SJSA1 (cell line): ENCODE measurements at regions not wholly inside any gene's neighbourhood (a gene's known extent, or its start where the extent isn't known, plus 50 kb on each side); places are given as distances from the start of the nearest gene placed in this dataset.

Experiments used
- DNase-seq, 2 experiments: peaks; one replicate each; pipeline ENCODE4 v3.0.0-alpha.2; 2015 to 2020; ENCODE audit warnings: low spot score in 2 of 2, low read depth in 1 of 2
- H3K27ac ChIP-seq: fragments of 250-450 bp; sonication (Bioruptor Pico); 2 replicates; pipeline ENCODE4 v1.5.1; 2020; ENCODE audit warnings: mild to moderate bottlenecking, moderate library complexity
- H3K27me3 ChIP-seq: fragments of 250-450 bp; sonication (Bioruptor Pico); replicated peaks from 2 replicates; pipeline ENCODE4 v1.5.1; 2020; ENCODE audit warnings: mild to moderate bottlenecking, moderate library complexity
- H3K36me3 ChIP-seq: fragments of 250-450 bp; sonication (Bioruptor Pico); 2 replicates; pipeline ENCODE4 v1.5.1; 2020; ENCODE audit warnings: mild to moderate bottlenecking
- H3K4me1 ChIP-seq: fragments of 250-450 bp; sonication (Bioruptor Pico); replicated peaks from 2 replicates; pipeline ENCODE4 v1.6.1; 2021; ENCODE audit warnings: mild to moderate bottlenecking
- H3K4me3 ChIP-seq: fragments of 250-450 bp; sonication (Bioruptor Pico); 2 replicates; pipeline ENCODE4 v1.5.1; 2020; ENCODE audit warnings: mild to moderate bottlenecking
- H3K9me3 ChIP-seq: fragments of 250-450 bp; sonication (Bioruptor Pico); replicated peaks from 2 replicates; pipeline ENCODE4 v1.5.1; 2020; ENCODE audit warnings: mild to moderate bottlenecking

DNA sequence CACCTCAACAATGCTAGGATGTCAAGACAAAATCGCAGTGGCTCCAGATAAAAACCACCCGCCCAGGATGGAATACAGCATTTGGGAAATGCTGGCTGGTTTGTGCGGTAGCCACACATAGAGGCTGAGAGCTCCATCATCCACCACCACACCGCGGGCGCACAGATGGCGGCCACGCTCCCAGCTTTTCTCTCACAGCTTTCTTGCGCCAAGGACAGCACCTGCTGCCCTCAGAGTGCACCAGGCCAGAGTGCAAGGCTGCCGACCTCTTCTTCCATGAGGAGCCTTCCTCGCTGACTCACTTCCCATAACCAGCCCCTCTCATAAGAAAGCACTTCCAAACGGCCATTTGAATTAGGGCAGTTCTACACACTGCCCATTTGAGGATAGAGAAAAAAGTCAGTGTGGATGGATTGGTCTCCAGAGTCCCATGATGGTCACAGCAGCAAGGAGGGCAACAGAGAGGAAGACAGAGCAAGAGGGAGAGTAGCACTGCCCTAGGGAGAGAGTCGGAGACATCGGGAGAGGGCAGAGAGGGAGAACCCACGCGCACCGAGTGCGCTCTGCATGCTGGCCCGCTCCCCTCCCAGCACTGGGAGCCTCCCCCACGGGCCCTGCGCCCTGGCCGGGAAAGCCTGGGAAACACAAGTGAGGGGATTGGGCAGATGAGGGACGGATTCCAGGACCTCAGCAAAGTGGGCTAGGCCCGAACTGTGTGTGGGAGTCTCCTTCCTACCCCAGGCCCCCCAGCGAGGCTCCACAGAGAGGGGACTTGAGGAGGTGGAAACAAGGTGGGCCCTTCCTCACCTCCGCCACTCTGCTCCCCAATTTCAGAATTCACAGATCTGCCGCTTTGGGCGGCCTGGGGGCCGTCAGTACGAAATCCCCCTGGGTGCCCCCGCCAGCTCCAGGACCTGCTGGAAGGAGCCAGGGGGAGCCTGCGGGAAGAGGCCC is 156.9 kb downstream of the USP12 start:
- no peak for DNase-seq
- no peaks in the 10 kb centered on the region for H3K9me3 ChIP-seq

DNA sequence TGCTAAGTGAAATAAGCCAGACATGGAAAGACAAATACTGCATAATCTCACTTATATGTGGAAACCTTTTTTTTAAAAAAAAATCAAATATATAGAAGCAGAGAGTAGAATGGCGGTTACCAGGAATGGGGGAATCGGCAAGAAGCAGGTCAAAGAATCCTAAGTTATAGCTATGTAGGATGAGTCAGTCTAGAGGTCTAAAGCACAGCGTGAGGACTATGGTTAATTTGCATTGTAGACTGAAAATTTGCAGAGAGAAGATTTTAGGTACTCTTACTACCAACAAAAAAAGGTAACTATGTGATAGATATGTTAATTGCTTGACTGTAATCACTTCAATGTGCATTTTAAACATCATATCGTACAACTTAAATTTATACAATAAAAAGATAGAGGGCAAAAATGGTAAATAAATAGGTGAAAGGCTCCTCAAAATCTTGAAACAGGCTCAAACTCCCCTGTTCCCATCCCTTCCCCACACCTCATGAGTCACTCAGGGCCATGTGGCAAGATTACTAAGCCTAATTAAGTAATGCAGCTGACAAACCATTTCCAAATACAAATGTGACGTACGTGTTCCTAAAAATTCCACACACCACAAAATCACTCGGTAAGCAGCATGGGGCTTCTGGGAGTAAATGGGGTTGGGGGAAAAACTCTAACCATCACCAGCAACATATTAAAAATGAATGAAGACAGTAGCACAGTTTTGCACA is 159.0 kb downstream of the USP12 start:
- Histone ChIP-seq H3K27me3 (no peaks in the 10 kb centered on the region; the same call in 1 of the 2 replicates), H3K9me3 (no peaks in the 10 kb centered on the region), H3K4me3 (no peak overlapping the region), H3K27ac (no peak overlapping the region), H3K4me1 (no peaks in the 10 kb centered on the region), H3K36me3 (no peaks in the 10 kb centered on the region)
- DNase-seq, result no peak

More for the DNA sequence above, 156.9 kb downstream of the USP12 start:
- H3K36me3 ChIP-seq, result no peaks in the 10 kb centered on the region
- H3K27me3 ChIP-seq, result no peaks in the 10 kb centered on the region
- H3K4me3 ChIP-seq, result no peak overlapping the region
- no peak overlapping the region for H3K27ac ChIP-seq
- no peaks in the 10 kb centered on the region for H3K4me1 ChIP-seq

DNA sequence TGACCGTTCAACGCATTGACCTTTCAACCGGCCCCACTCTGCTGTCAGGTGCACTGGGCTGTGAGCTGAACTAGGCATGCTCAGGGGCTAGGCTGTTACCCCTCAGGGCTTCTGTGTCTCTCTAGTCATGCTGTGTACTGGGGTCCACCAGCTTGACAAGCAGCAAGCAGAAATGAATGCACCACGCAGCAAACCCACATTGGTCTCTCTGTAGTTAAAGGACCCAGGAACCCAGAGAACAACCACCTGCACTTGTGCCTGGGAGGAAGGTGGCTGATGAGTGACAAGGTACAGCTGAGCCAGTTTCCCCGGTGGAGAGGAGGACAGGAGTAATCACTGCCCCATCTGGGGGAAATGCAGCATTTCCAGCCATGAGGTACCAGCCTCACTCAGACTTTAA is 159.9 kb downstream of the USP12 start:
- Histone ChIP-seq H3K4me3 (no peak overlapping the region), H3K36me3 (no peaks in the 10 kb centered on the region), H3K27me3 (no peaks in the 10 kb centered on the region; the same call in 1 of the 2 replicates), H3K9me3 (no peaks in the 10 kb centered on the region), H3K27ac (no peak overlapping the region), H3K4me1 (no peaks in the 10 kb centered on the region)
- DNase-seq, result no peak

DNA sequence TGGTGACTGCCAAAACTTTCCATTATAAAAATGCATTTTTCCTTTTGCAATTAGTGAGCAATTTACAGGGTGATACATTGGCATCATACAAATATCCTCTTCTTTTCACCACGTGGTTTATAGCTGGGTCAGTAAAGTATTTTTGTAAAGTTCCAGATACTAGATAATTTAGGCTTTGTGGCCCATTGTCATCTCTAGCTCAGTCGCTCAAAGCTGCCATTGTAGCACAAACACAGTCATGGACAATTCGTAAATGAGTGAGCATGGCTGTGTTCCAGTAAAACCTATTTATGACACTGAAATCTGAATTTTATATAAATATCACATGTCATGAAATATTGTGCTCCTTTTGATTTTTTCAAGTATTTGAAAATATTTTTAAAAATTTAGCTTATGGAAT is 162.9 kb downstream of the USP12 start:
- Histone ChIP-seq H3K9me3 (no peaks in the 10 kb centered on the region), H3K4me3 (no peak overlapping the region), H3K27me3 (no peaks in the 10 kb centered on the region; the same call in 1 of the 2 replicates), H3K4me1 (no peaks in the 10 kb centered on the region), H3K27ac (no peak overlapping the region), H3K36me3 (no peaks in the 10 kb centered on the region)
- no peak for DNase-seq

DNA sequence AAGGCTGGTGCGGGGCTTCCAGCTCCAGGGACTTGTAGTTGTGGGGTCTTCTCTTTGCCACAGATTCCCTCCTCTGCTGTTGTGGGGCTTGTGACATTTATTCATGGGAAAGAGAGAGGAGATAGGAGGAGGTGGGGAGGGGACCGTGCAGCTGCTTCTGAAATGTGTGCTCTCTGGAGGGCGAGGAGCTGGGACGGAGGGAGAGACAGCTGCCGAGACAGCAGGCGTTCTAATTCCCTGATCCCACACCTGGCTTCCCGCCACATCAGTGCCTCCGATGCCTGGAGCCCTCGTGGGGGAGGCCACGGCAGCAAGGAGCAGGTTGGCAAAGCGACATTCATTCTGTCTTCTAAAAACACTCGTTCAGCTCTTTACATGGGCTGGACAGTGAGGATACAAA is 164.4 kb downstream of the USP12 start:
- Histone ChIP-seq H3K27me3 (no peaks in the 10 kb centered on the region; the same call in 1 of the 2 replicates), H3K27ac (no peak overlapping the region), H3K4me3 (no peak overlapping the region), H3K4me1 (no peaks in the 10 kb centered on the region), H3K36me3 (no peaks in the 10 kb centered on the region), H3K9me3 (no peaks in the 10 kb centered on the region)
- DNase-seq, result no peak

DNA sequence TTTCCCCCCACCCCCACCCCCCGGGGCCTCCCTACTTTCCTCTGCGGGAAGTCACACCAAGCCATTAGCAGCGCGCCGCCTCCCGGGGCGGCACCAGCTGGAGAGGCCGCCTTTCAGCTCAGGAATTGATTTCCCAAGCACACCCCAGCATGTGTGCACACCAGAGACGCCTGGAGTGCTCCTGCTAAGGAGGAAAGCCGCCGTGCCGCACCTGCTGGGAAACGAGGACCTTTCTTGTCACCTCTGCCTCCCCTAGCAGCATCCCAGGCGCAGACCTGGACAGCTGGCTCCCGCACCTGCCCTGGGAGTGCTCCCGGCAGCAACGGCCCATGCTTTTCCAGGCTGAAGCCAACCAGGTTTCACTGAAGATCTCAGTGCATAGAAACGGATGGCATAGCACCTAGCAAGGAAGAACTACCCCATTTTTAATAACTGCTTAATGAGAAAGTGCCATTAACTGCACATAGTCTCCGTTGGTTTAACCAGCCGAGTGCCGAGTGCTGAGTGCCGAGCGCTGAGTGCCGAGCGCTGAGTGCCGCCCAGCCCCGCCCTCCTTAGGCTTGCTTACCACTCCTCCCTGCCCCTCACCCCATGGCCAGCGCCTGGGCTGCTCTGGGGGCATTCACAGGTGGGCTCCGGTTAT is 165.0 kb downstream of the USP12 start:
- no peak overlapping the region for H3K27ac ChIP-seq
- no peaks in the 10 kb centered on the region for H3K36me3 ChIP-seq
- H3K4me3 ChIP-seq, result no peak overlapping the region
- DNase-seq, result no peak
- H3K27me3 ChIP-seq, result no peaks in the 10 kb centered on the region; the same call in 1 of the 2 replicates
- H3K4me1 ChIP-seq, result no peaks in the 10 kb centered on the region
- H3K9me3 ChIP-seq, result no peaks in the 10 kb centered on the region

DNA sequence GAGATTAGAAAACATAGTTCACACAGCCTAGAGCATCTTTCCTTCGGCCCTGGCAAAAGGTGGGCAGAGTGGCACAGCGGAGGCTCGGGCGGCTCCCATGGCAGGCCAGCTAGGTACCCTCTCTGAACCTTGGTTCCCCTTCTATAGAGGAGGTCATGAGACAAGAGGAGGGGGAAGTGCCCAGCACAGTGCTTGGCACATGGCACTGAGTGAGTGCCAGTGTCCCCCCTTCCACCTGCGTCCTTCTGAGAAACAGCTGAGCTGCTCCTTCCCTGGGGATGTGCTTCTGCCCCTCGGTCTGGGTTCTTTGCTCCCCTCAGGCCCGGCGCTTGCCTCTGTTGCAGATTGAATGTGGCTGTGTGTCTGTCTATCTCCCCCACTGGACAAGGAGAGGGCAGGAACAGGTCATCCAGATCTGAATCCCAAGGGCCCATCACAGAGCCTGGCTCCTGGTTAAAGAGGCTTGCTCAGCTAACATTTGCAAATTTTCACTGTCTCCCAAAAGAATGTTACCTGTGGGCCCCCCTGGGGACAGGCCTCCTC is 165.6 kb downstream of the USP12 start:
- no peaks in the 10 kb centered on the region for H3K4me1 ChIP-seq
- no peaks in the 10 kb centered on the region; the same call in 1 of the 2 replicates for H3K27me3 ChIP-seq
- no peaks in the 10 kb centered on the region for H3K9me3 ChIP-seq
- H3K4me3 ChIP-seq, result no peak overlapping the region
- no peak overlapping the region for H3K27ac ChIP-seq
- DNase-seq, result no peak
- no peaks in the 10 kb centered on the region for H3K36me3 ChIP-seq

DNA sequence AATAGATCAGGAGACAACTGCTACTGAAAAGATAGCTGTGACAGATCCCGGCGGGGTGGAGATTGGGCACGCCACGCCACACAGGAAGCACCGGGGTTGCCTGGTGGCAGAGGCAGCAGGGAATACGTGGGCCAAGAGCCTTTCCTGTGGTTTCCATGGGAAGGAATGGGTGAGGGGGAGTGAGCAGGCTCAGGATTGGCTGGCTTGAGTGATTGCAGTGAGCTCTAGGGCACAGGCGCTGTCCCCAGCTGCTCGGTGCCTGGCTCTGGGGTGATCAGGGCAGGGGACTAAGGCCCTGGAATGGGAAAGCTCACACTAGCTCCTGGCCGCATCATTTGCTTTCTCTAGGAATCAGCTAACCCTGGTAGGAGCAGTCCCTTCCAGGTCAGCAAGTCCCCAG is 166.1 kb downstream of the USP12 start:
- H3K4me3 ChIP-seq, result no peak overlapping the region
- H3K36me3 ChIP-seq, result no peaks in the 10 kb centered on the region
- no peak for DNase-seq
- H3K9me3 ChIP-seq, result no peaks in the 10 kb centered on the region
- H3K27ac ChIP-seq, result no peak overlapping the region
- no peaks in the 10 kb centered on the region; the same call in 1 of the 2 replicates for H3K27me3 ChIP-seq
- no peaks in the 10 kb centered on the region for H3K4me1 ChIP-seq

DNA sequence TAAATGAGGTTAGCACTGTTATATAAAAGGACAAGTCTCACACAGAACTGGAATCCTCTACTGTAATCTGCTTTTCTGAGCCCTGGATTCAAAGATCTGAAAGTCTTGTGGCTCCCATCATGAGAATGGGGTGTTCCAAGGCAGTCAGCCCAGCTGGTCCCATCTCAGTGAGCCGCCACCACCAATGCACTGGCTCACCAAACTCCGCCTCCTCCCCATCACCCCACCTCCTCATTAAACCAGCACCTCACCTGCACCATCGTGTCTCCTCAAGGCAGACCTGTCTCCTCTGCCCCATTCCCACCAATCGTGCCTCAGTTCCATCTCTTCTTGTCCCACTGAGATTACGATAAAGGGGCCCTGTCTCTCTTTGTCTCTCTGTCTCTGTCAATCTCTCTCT is 166.7 kb downstream of the USP12 start:
- no peak for DNase-seq

DNA sequence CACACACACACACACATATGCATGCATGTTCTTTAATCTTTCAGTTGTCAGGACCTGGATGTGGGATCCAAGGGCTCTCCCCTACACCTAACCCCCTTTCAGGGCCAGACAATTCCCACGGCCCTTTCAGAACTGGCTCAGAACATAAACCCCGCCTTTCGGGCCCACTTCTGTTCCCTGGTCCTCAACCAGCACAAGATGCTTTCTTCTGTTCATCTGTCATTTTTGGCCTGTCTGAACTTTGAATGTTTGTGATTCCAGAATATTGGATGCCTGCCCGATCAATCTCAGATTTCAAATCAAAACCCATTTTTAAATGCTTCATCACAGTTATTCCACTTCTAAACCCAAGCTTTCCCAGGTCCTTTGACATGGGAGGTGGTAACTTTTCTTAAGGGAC is 167.3 kb downstream of the USP12 start:
- DNase-seq, result no peak
- no peaks in the 10 kb centered on the region for H3K9me3 ChIP-seq
- H3K4me1 ChIP-seq, result no peaks in the 10 kb centered on the region
- no peak overlapping the region for H3K4me3 ChIP-seq
- no peaks in the 10 kb centered on the region; the same call in 1 of the 2 replicates for H3K27me3 ChIP-seq
- no peaks in the 10 kb centered on the region for H3K36me3 ChIP-seq
- no peak overlapping the region for H3K27ac ChIP-seq

More for the DNA sequence above, 166.7 kb downstream of the USP12 start:
- H3K36me3 ChIP-seq, result no peaks in the 10 kb centered on the region
- no peaks in the 10 kb centered on the region for H3K9me3 ChIP-seq
- H3K27ac ChIP-seq, result no peak overlapping the region
- H3K4me3 ChIP-seq, result no peak overlapping the region
- H3K4me1 ChIP-seq, result no peaks in the 10 kb centered on the region
- no peaks in the 10 kb centered on the region; the same call in 1 of the 2 replicates for H3K27me3 ChIP-seq

DNA sequence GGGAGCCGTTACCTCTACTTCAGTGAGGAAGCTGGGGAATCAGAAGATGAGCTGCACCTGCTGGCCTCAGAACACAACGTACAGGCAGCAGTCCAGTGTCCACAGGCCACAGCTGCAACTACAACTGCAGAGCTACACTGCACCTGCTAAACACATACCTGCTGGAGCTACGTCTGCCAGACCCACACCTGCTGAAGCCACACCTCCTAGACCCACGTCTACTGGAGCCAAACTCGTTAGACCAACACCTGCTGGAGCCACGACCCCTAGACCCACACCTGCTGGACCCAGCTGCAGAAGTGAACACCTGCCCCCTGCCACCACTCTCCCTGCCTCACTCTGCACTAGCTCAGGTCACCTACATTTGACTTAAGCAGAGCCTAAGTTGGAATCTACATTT is 169.9 kb downstream of the USP12 start:
- Histone ChIP-seq H3K4me3 (no peak overlapping the region), H3K4me1 (no peaks in the 10 kb centered on the region), H3K27me3 (no peaks in the 10 kb centered on the region), H3K36me3 (no peaks in the 10 kb centered on the region), H3K9me3 (no peaks in the 10 kb centered on the region), H3K27ac (no peak overlapping the region)
- DNase-seq, result no peak

DNA sequence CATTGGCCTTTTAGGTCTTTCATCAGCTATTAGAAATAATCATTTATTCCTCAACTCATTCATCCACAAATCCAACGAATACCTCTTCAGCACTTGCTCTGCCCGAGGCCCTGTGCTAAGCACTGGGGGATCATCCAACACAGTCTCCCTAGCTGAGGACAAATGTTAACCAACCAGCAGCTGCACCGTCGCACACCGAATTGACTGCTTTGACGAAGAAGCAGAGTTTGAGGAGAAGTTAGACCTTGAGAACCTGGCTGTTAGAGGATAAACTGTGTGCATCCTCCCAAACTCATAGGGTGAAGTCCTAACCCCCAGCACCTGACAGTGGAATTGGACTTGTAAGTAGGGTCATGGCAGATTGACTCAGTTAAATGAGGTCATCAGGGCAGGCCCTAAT is 170.9 kb downstream of the USP12 start:
- no peak overlapping the region for H3K27ac ChIP-seq
- no peaks in the 10 kb centered on the region for H3K9me3 ChIP-seq
- no peak overlapping the region for H3K4me3 ChIP-seq
- H3K27me3 ChIP-seq, result no peaks in the 10 kb centered on the region
- no peaks in the 10 kb centered on the region for H3K4me1 ChIP-seq
- no peaks in the 10 kb centered on the region for H3K36me3 ChIP-seq
- no peak for DNase-seq

DNA sequence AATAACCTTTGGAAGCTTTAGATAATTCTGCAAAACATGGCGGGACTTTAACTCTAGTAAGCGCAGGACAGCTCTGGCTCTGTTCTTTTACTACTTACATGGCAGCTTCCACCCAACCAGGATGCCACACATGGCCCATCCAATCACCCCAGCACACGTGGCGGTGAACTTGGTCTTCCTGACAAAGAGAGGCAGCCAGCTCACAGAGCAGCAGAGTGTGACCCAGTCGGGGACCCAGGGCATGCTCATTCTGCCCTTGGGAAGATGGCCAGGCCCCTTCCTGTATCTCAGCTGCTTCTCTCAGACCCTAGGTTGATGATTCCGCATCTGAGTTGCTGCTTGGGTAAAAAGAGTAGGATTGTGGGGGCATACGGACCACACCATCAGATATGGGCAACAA is 172.1 kb downstream of the USP12 start:
- Histone ChIP-seq H3K4me3 (no peak overlapping the region), H3K27me3 (no peaks in the 10 kb centered on the region), H3K4me1 (no peaks in the 10 kb centered on the region), H3K27ac (no peak overlapping the region), H3K36me3 (no peaks in the 10 kb centered on the region), H3K9me3 (no peaks in the 10 kb centered on the region)
- no peak for DNase-seq
